ENCODE measurements at regions not wholly inside any gene's neighbourhood (a gene's known extent, or its start where the extent isn't known, plus 50 kb on each side); places are given as distances from the start of the nearest gene placed in this dataset.

GRCh38 chr15:29361560-29361959 lies 91.9 kb upstream of the NSMCE3 start:
- no peaks in the 10 kb centered on the region for H3K4me1 ChIP-seq (ENCODE audit: insufficient read depth)
- 85 to 91% (median 90%) methylated on average over 4 of the region's 4 CpGs for WGBS, 3 donors
- no peak for DNase-seq
- no peak for TF ChIP-seq EP300 (IDR thresholded peaks at IDR 0.05)
- no peak for TF ChIP-seq POLR2A (IDR thresholded peaks at IDR 0.05)
- TF ChIP-seq, protein P1, sequence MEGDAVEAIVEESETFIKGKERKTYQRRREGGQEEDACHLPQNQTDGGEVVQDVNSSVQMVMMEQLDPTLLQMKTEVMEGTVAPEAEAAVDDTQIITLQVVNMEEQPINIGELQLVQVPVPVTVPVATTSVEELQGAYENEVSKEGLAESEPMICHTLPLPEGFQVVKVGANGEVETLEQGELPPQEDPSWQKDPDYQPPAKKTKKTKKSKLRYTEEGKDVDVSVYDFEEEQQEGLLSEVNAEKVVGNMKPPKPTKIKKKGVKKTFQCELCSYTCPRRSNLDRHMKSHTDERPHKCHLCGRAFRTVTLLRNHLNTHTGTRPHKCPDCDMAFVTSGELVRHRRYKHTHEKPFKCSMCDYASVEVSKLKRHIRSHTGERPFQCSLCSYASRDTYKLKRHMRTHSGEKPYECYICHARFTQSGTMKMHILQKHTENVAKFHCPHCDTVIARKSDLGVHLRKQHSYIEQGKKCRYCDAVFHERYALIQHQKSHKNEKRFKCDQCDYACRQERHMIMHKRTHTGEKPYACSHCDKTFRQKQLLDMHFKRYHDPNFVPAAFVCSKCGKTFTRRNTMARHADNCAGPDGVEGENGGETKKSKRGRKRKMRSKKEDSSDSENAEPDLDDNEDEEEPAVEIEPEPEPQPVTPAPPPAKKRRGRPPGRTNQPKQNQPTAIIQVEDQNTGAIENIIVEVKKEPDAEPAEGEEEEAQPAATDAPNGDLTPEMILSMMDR (IDR thresholded peaks at IDR 0.05) = no peak
- intact Hi-C loops (cut with DNase I) = no loop called here
- H3K27me3 ChIP-seq = no peaks in the 10 kb centered on the region
- H3K4me3 ChIP-seq = no peak overlapping the region
- H3K9me3 ChIP-seq = no peaks in the 10 kb centered on the region
- no peak overlapping the region for H3K27ac ChIP-seq
- no peaks in the 10 kb centered on the region for H3K36me3 ChIP-seq

- Histone ChIP-seq H3K36me3 (no peaks in the 10 kb centered on the region), H3K4me1 (ENCODE audit: insufficient read depth) (no peaks in the 10 kb centered on the region), H3K4me3 (no peak overlapping the region), H3K27me3 (no peaks in the 10 kb centered on the region), H3K9me3 (no peaks in the 10 kb centered on the region), H3K27ac (no peak overlapping the region)
- DNase-seq = no peak
- intact Hi-C loops (cut with DNase I) = no loop called here
- TF ChIP-seq, protein P1 (IDR thresholded peaks at IDR 0.05) = no peak
- 56 to 81% (median 61%) methylated on average over 4 of the region's 4 CpGs for WGBS, 3 donors
Observed at GRCh38 chr15:29360152-29360551, 90.5 kb upstream of the NSMCE3 start.

DNA sequence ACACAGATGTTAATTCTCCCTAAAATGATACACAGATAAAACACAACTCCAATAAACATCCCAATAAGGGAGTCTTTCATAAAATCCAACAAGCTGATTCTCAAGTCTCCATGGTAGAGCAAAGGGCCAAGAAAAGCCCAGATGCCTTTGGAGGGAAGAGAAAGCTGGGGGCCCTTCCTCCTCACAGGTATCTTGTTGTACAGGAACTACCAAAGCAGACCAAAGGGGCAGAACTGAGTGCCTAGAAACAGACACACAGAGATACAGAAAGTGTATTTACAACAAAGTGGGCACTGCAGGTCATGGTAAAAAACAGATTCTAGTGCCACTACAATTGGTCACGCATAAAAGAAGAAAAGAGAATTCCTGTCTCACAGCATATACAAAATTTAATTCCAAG lies 87.2 kb upstream of the NSMCE3 start:
- H3K36me3 ChIP-seq = no peaks in the 10 kb centered on the region
- H3K4me3 ChIP-seq = no peak overlapping the region
- intact Hi-C loops (cut with DNase I) = no loop called here
- 77 to 98% (median 86%) methylated on average over 1 of the region's 1 CpG for whole genome bisulfite sequencing, 3 donors
- H3K27me3 ChIP-seq = no peaks in the 10 kb centered on the region
- DNase-seq = no peak
- H3K9me3 ChIP-seq = no peaks in the 10 kb centered on the region
- H3K27ac ChIP-seq = no peak overlapping the region
- H3K4me1 ChIP-seq (ENCODE audit: insufficient read depth) = no peaks in the 10 kb centered on the region
- TF ChIP-seq POLR2A (IDR thresholded peaks at IDR 0.05) = no peak
- TF ChIP-seq, protein P1 (IDR thresholded peaks at IDR 0.05) = no peak

- Histone ChIP-seq H3K36me3 (no peaks in the 10 kb centered on the region), H3K27me3 (no peaks in the 10 kb centered on the region), H3K4me3 (no peak overlapping the region), H3K4me1 (ENCODE audit: insufficient read depth) (no peaks in the 10 kb centered on the region), H3K9me3 (no peaks in the 10 kb centered on the region), H3K27ac (no peak overlapping the region)
- 37 to 62% (median 54%) methylated on average over 1 of the region's 1 CpG for WGBS, 3 donors
- intact Hi-C loops (cut with DNase I) = no loop called here
- TF ChIP-seq EP300 (IDR thresholded peaks at IDR 0.05) = no peak
- no peak for TF ChIP-seq POLR2A (IDR thresholded peaks at IDR 0.05)
- TF ChIP-seq, protein P1 (IDR thresholded peaks at IDR 0.05) = no peak
- DNase-seq = no peak
Observed at GRCh38 chr15:29355477-29355876, 85.9 kb upstream of the NSMCE3 start.

GRCh38 chr15:29352402-29352801 lies 82.8 kb upstream of the NSMCE3 start:
- Histone ChIP-seq H3K36me3 (no peaks in the 10 kb centered on the region), H3K4me1 (ENCODE audit: insufficient read depth) (no peaks in the 10 kb centered on the region), H3K27ac (no peak overlapping the region), H3K9me3 (no peaks in the 10 kb centered on the region), H3K4me3 (no peak overlapping the region), H3K27me3 (no peaks in the 10 kb centered on the region)
- WGBS, 3 donors = 82 to 87% (median 84%) methylated on average over 10 of the region's 10 CpGs
- intact Hi-C loops (cut with DNase I) = no loop called here
- no peak for DNase-seq
- TF ChIP-seq POLR2A (IDR thresholded peaks at IDR 0.05) (no peak), EP300 (IDR thresholded peaks at IDR 0.05) (no peak)
- TF ChIP-seq, protein P1 (IDR thresholded peaks at IDR 0.05) = no peak

Data from ovary (tissue), 7 donors.